IPS-NIHi11 (cell line): ENCODE measurements at regions not wholly inside any gene's neighbourhood (a gene's known extent, or its start where the extent isn't known, plus 50 kb on each side); places are given as distances from the start of the nearest gene placed in this dataset.
"Not testable (repeated sequence)": the region's sequence is repeated elsewhere in the genome, so short reads cannot be mapped to it uniquely, and the experiment has no call there.

Experiments
- DNase-seq: peaks from one replicate; pipeline ENCODE4 v3.0.0; 2012; ENCODE audit warnings: mixed read lengths, low spot score

DNA sequence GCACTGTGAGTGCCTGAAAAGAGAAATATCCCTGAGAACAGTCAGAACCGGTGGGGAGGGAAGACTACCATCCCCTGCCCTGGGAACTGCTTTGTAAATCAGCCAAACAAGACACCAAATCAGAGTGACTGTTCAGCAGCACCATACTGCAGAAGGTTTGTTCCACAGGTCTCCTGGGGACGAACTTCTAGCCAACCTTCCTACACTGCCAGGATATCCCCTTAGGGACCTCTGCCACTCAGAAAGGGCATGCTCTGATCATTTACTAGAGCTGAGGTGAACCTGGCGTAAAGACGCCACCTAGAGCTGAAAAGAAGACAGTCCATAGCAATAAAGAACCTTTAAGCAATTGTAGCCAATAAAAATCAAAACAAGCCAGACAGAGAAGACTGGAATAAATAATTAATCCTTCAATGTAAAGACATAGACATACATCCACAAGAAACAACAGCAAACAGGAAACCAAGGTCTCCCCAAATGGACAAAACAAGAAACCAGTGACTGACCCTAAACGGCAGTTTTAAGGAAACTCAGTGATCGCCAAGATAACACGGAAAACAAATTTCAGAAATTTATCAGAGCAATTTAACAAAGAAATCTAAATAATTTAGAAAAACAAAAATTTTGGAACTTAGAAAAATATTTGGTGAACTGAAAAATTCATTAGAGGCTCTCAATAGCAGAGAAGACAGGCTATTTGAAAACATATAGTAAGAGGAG lies 228.1 kb upstream of the AMIGO2 start:
- peak; percentile 61 for DNase-seq

DNA sequence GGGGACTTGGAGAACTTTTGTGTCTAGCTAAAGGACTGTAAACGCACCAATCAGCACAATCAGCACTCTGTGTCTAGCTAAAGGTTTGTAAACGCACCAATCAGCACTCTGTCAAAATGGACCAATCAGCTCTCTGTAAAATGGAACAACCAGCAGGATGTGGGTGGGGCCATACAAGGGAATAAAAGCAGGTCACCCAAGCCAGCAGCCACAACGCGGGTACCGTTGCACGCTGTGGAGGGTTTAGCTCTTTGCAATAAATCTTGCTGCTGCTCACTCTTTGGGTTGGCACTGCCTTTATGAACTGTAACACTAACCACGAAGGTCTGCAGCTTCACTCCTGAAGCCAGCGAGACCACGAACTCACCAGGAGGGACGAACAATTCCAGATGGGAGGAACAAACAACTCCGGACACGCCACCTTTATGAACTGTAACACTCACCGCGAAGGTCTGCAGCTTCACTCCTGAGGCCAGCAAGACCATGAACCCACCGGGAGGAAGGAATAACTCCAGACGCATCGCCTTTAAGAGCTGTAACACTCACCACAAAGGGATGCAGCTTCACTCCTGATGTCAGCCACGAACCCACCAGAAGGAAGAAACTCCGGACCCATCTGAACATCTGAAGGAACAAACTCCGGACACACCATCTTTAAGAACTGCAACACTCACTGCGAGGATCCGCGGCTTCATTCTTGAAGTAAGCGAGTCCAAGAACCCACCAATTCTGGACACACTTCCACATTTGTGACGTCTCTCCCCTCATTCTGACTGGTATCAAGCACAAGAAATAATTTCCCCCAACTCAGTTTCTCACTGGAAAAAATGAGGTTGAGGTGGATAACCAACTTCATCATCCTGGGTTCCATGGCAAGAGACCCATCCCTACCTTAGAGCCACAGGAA lies 227.3 kb upstream of the AMIGO2 start:
- DNase-seq: not testable (repeated sequence)

DNA sequence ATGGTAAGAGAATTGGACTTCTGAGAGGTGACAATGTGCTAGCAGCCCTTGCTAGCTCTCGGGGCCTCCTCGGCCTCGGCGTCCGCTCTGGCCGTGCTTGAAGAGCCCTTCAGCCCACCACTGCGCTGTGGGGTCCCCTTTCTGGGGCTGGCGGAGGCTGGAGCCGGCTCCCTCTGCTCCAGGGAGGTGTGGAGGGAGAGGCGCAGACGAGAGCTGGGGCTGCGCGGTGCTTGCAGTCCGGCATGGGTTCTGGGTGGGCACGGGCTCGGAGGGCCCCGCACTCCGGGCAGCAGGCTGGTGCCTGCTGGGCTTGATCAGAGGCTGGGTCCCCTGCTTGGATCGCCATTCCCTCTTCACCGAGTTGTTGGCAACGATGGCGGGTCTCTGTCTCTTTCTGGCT lies 226.4 kb upstream of the AMIGO2 start:
- DNase-seq: no peak

DNA sequence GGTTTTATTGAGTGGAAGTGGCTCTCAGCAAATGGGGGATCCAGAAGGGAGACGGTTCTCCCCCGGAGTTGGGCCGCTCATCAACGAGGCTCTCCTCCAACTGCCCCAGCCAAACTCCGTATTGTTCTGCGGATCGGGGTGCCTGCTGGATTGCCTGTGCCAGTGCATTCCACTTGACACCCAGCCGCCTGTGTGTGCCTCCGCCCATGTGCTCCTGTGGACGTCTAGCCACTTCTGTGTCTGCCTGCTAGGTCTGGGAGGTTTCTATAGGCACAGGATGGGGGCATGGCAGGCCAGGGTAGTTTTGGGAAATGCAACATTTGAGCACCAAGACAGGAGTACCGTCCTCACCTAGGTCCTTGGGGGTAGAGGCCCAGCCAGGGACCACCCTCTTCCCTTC lies 225.7 kb upstream of the AMIGO2 start:
- no peak for DNase-seq

DNA sequence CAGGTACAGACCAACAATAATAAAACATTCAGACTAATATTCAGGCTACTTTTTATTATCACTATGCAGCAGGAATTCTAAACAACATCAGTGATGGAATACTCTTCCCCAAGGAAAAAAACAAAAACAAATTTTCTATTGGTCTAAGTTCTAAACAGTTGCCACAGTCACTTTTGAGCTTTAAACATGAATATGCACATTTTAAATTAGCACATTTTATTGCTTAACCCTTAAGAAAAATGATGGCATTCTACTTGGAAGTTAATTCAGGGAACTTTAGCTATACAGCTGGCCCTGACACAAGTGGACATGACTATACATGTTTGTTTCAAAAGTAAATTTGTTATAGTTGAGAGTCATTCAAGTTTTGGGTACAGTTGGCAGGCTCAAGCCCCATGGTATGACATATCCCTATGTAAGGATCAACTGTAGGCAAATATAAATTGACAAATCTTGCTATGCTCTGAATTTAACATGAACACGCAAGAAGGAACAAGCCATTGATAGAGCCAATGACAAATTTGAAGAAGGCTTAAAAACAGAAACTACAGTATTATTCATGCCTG lies 224.3 kb upstream of the AMIGO2 start:
- no peak for DNase-seq

DNA sequence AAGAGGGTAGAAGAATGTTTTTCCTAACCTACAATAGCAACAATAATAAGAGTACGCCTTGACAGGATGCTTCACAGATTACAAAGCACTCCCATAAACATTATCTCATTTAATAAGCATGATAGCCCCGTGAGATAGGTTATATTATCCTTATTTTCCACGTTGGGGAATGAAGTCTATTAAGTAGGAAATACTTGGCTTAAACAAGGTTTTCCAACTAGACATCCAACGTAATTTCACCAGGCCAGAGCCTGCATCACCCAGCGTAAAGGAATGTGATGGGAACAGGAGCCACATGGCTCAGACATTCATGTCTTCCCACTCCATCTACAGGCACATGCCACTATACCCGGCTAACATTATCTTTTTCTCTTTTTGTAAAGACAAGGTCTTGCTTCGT lies 223.4 kb upstream of the AMIGO2 start:
- DNase-seq: no peak

DNA sequence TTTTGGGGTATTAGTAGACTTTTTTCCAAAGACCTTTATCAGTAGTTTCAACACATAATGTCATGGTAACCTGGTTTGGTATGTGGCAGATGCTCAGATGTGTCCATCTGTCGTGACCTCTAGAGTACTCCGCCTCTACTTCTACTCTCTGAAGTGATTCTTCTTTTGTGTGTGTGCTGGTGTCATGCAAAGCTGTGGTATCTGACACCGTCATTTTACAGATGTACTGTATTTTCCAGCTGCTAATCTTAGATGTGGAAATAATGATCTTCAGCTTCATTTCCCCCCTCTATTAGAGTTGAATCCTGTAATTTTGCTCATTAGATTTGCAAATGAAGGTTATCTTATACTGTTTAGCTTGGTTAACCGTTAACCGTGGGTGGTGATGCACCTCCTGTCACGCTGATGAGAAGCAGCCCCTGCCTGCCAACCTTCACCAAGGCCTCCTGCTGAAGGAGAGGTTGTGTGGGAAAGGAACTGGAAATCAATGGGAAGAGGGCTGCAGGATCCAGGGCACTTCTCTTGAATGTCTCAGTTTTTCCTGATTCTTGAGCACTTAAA lies 222.4 kb upstream of the AMIGO2 start:
- no peak for DNase-seq

DNA sequence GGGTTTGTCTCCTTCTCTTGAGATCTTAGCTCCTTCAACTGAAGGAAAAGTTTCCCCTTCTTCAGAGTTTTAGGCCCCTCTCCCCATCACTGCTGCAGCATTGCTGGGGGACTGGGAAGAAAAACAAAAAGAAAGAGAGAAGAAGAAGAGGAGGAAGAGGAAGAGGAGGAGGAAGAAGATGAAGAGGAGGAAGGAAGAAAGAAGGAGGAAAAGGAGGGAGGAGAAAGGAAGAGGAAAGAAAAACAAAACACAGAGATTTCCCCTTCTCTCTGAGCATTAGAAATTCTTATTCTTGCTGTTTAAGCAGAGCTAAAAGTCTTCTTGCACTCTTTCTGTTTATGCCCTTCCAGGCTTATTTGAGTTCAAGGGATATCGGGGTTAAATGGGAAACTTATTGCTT lies 219.8 kb upstream of the AMIGO2 start:
- no peak for DNase-seq

DNA sequence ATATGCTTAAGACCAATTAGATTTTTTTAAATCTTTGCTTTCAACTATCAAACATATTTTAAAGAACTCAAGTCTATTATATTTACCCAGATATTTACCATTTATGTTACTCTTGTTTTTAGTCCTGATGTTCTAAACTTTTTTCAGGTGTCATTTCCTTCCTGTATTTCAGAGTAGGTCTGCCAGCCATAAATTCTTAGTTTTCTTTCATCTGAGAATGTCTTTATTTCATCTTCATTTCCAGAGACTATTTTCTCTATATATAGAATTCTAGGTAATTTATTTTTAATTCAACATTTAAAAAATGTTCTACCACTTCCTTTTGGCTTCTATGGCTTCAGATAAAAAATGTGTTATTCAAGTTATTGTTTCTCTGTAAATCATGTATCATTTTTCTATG lies 218.2 kb upstream of the AMIGO2 start:
- no peak for DNase-seq

DNA sequence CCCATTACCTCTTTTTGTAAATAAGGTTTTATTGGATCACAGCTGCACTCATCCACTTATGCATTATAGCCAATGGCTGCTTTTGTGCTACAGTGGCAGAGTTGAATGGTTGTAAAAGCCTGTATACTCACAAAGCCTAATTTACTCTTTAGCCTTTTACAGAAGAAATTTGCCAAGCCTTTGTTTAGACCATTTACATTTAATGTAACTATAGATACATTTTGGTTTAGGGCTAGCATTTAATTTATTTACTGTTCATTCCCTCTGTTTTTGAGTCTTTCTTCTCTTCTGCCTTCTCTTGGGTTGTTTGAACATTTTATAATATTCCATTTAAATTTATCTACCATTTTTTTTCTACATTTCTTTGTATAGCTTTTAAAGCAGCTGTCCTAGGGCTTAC lies 217.1 kb upstream of the AMIGO2 start:
- no peak for DNase-seq

DNA sequence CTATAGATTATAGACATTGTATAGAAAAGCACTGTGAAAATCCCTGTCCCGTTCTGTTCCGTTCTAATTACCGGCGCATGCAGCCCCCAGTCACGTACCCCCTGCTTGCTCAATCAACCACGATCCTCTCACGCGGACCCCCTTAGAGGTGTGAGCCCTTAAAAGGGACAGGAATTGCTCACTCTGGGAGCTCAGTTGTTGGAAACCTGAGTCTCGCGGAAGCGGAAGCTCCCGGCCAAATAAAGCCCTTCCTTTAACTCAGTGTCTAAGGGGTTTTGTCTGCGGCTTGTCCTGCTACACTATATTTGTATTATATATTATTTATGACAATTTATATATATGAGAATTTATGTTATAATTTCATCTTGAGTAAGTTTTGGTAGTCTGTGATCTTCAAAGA lies 213.6 kb upstream of the AMIGO2 start:
- no peak for DNase-seq

DNA sequence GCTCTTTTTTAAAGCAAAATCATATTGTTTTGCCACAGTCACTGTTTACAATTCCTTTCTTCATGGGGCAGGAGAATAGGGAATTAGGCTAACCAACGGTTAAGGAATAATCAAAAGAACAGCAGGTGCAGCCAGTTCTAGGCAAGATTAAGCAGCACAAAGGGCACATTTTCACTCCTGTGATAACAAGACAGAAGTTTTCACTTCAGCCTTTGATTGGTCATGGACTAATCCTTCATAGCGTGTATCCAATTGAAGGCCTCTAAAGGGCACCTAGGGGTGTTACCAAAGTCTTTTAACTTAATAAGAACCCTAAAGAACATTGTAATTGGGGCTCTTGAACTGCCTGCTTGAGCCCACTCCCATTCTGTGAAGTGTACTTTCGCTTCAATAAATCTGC lies 206.9 kb upstream of the AMIGO2 start:
- no peak for DNase-seq
